Karpas-422 (cell line): ENCODE measurements at regions not wholly inside any gene's neighbourhood (a gene's known extent, or its start where the extent isn't known, plus 50 kb on each side); places are given as distances from the start of the nearest gene placed in this dataset.

Experiments
- DNase-seq: peaks from one replicate; pipeline ENCODE4 v3.0.0-alpha.2; 2015
- H2AFZ ChIP-seq: fragments of 200-600 bp; sonication (generic); 2 replicates; pipeline ENCODE4 v1.6.1; 2014; ENCODE audit warnings: antibody characterized with exemption, low read length, mixed read lengths
- H3K27ac ChIP-seq: fragments of 200-600 bp; sonication (generic); 2 replicates; pipeline ENCODE4 v1.5.1; 2014; ENCODE audit warnings: mild to moderate bottlenecking, low read length, moderate library complexity
- H3K27me3 ChIP-seq: fragments of 200-600 bp; sonication (generic); 2 replicates; pipeline ENCODE4 v1.6.1; 2014; ENCODE audit warnings: low read length, mixed read lengths
- H3K36me3 ChIP-seq: fragments of 200-600 bp; sonication (generic); 2 replicates; pipeline ENCODE4 v1.6.1; 2014; ENCODE audit warnings: low read length, mixed read lengths; ENCODE audit not compliant: insufficient read depth
- H3K4me1 ChIP-seq: fragments of 200-600 bp; sonication (generic); 2 replicates; pipeline ENCODE4 v1.6.1; 2014; ENCODE audit warnings: mild to moderate bottlenecking, low read length, mixed read lengths
- H3K4me2 ChIP-seq: fragments of 200-600 bp; sonication (generic); 2 replicates; pipeline ENCODE4 v1.6.1; 2014; ENCODE audit warnings: low read length, low read depth, mild to moderate bottlenecking; ENCODE audit not compliant: poor library complexity, severe bottlenecking
- H3K4me3 ChIP-seq: fragments of 200-600 bp; sonication (generic); 2 replicates; pipeline ENCODE4 v1.5.1; 2014; ENCODE audit warnings: mild to moderate bottlenecking, antibody characterized with exemption, low read length, mixed read lengths
- H3K79me2 ChIP-seq: fragments of 200-600 bp; sonication (generic); 2 replicates; pipeline ENCODE4 v1.6.1; 2014; ENCODE audit warnings: mild to moderate bottlenecking, low read length, mixed read lengths
- H3K9ac ChIP-seq: fragments of 200-600 bp; sonication (generic); 2 replicates; pipeline ENCODE4 v1.6.0; 2014; ENCODE audit warnings: low read length
- H3K9me2 ChIP-seq: fragments of 200-600 bp; sonication (generic), shearing (Covaris generic); replicated peaks from 2 replicates; pipeline ENCODE4 v1.6.0; 2014; ENCODE audit warnings: mild to moderate bottlenecking, low read length, moderate library complexity; ENCODE audit not compliant: insufficient read depth
- H3K9me3 ChIP-seq: fragments of 300-700, 200-600 bp; sonication (generic); 2 replicates; pipeline ENCODE4 v1.6.1; 2014; ENCODE audit warnings: low read length, mixed read lengths
- H4K20me1 ChIP-seq: fragments of 200-600 bp; sonication (generic); 2 replicates; pipeline ENCODE4 v1.6.1; 2014; ENCODE audit warnings: mild to moderate bottlenecking, antibody characterized with exemption, low read length, low read depth; ENCODE audit not compliant: insufficient read depth

DNA sequence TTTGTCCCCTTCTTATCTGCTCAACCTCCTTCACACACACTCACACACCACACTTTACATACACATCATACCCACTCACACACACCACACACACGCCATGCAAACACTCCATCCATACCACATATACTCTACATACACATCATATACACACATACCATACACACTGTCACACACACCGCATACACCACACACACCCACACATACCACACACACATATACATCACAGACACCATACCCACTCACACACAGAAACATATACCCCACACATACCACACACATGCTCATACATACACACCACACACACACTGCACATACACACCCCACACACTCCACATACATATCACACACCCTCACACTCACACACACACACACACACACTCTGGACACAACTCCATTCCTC, 54.3 kb upstream of the ACP3 start:
- no peaks in the 10 kb centered on the region for H3K4me1 ChIP-seq

GRCh38 chr3:132265028-132265427, 52.2 kb upstream of the ACP3 start:
- Histone ChIP-seq H3K27ac (no peak overlapping the region), H3K9me3 (no peaks in the 10 kb centered on the region), H3K4me3 (no peak overlapping the region), H2AFZ (no peak overlapping the region), H4K20me1 (no peaks in the 10 kb centered on the region), H3K79me2 (no peaks in the 10 kb centered on the region), H3K4me1 (no peaks in the 10 kb centered on the region), H3K9ac (no peak overlapping the region), H3K36me3 (no peaks in the 10 kb centered on the region), H3K4me2 (no peak overlapping the region), H3K9me2 (no peaks in the 10 kb centered on the region), H3K27me3 (no peaks in the 10 kb centered on the region)
- no peak for DNase-seq

More for the DNA sequence above, 54.3 kb upstream of the ACP3 start:
- H3K9ac ChIP-seq = no peak overlapping the region
- no peaks in the 10 kb centered on the region for H3K79me2 ChIP-seq
- H3K9me2 ChIP-seq = no peaks in the 10 kb centered on the region
- no peak for DNase-seq
- H3K27me3 ChIP-seq = no peaks in the 10 kb centered on the region
- no peaks in the 10 kb centered on the region for H3K9me3 ChIP-seq
- H2AFZ ChIP-seq = no peak overlapping the region
- H3K36me3 ChIP-seq = no peaks in the 10 kb centered on the region
- H3K4me2 ChIP-seq = no peak overlapping the region
- no peak overlapping the region for H3K27ac ChIP-seq
- no peak overlapping the region for H3K4me3 ChIP-seq
- H4K20me1 ChIP-seq = no peaks in the 10 kb centered on the region

DNA sequence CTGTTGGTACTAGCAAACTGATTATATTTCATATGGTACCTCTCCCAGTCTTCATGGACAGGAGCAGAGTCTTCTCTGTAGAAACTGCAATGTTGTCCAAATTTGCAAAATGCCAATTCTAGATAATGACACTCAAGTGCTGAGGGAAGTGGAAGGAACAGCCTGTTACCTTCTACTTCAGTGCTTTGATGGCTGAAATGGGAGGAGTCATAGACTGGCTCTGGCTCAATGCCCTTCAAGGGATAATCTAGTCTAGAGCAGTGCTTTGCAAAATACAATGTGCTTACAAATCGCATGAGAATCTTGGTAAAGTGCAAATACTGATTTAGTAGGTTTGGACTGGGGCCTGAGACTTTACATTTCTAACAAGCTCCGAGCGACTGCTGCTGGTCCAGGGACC, 51.7 kb upstream of the ACP3 start:
- Histone ChIP-seq H3K27ac (no peak overlapping the region), H3K4me2 (no peak overlapping the region), H3K36me3 (no peaks in the 10 kb centered on the region), H3K9ac (no peak overlapping the region), H3K4me1 (no peaks in the 10 kb centered on the region), H3K9me2 (no peaks in the 10 kb centered on the region), H2AFZ (no peak overlapping the region), H3K9me3 (no peaks in the 10 kb centered on the region), H3K79me2 (no peaks in the 10 kb centered on the region), H4K20me1 (no peaks in the 10 kb centered on the region), H3K4me3 (no peak overlapping the region), H3K27me3 (no peaks in the 10 kb centered on the region)
- DNase-seq = no peak

DNA sequence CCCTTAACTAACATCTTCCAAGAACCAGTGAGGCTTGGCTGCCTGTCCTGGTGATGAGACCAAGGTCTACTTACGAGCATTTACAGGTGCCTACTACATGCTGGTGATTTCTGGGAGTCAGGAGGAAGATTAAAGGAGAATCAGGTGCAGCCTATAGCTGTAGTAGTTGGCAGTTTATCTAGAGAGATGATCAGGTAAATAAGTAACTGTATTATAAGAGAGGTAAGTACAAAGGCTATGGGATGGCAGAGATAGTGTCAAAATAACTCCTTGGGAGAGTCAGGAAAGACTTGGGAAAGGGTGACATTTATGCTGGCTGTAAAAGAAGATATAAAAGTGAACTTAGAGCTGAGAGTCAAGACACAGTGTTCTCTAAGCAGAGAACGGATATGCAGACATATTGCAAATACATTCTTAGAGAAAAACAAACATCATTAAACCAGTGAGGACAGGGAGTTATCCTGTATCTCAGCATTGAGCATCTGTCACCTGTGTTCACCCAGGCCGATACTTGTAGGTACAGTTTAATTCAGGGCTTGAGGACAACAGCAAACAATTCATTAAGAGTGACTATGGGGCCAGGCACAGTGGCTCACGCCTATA, 49.7 kb upstream of the ACP3 start:
- Histone ChIP-seq H3K4me2 (no peak overlapping the region), H3K27me3 (no peaks in the 10 kb centered on the region), H3K4me1 (no peaks in the 10 kb centered on the region), H3K79me2 (no peaks in the 10 kb centered on the region), H2AFZ (no peak overlapping the region), H3K9ac (no peak overlapping the region), H3K9me3 (no peaks in the 10 kb centered on the region), H3K4me3 (no peak overlapping the region), H3K36me3 (no peaks in the 10 kb centered on the region), H3K9me2 (no peaks in the 10 kb centered on the region), H4K20me1 (no peaks in the 10 kb centered on the region), H3K27ac (no peak overlapping the region)
- DNase-seq = no peak
